ENCODE measurements at regions not wholly inside any gene's neighbourhood (a gene's known extent, or its start where the extent isn't known, plus 50 kb on each side); places are given as distances from the start of the nearest gene placed in this dataset.
"Not testable (repeated sequence)": the region's sequence is repeated elsewhere in the genome, so short reads cannot be mapped to it uniquely, and the experiment has no call there.

DNA sequence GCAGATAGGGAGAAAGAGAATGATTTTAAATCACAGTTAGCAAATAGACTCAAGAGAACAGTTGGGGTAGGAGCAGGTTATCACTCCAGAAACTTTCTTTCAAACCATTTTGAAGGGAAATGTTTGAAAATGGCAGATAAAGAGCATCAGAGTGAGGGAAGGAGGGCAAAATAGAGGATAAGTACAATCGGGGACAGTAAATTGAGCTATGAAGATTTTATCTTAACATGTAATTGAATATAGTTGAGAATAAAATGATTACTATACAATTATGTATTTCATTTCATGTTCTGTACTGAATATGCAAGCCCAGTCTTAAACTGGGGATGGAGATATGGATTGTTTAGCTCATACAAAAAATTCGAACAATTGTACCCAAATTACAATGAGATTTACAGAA, 54.0 kb downstream of the MAP10 start:
- no peak for DNase-seq

- no peak for DNase-seq
Observed at GRCh38 chr1:232861107-232861506, 55.9 kb downstream of the MAP10 start.

DNA sequence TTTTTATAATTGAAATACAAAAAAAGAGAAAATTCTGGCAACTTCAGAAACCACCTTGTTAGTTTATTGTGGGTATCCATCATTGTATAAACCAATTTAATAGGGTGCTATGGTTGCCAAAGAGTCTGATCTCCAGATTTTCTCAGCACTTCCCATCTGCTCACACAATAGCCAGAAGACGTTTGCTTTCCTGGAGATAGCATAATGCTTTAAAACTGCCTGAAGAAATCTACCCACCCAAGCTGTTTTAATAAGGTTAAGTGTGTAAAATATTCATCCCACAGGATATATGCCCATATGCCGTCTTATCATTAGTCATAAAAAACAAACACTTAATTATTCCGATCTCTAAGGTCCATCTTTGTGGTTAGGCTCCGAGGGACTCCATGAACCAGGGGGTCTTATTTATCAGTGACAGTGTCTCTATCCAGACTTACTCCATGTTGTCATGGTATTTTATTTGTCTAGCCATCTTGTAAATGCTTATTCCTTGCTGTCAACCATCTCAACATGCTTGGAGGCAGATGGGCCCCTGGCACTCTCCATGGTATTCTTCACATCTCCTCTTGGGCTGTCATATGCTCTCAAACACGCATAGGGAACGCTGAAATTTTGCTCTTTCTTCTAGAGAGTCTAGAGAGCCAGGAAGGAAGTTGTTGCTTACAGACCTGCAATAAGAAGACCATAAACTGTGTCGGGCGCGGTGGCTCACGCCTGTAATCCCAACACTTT, 58.5 kb downstream of the MAP10 start:
- DNase-seq = no peak

GRCh38 chr1:232865102-232865931, 60.1 kb downstream of the MAP10 start:
- no peak for DNase-seq

DNA sequence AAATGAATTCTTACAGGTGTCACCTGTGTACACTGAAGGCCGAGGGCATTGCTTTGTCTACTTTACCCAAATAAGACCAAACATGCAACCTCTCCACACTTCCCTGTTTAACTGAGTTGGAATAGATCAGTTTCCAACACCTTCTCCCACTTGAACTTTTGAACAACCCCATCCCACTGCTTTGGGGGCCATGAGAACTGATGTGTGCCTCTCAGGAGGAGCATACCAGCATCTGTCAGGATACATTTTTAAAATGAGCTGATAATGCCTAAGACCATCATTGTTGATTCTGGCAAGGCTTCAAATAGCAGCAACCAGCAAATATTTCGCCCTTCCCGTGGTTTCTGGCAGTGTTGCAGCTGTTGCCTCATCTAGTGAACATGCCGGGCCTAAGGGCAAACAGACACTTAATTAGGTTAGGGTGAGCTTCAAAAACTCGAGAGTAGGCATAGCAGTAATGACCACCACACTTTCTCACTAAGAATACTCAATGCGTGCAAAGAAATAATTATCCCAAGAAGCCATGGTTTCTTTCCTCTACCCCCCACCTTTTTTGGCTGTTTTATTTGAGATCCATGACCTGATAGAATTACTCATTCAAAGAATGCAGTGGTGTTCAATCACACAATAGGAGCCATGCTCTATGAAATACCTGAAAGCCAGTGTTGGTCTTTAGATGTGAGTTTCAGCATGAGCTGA, 63.7 kb downstream of the MAP10 start:
- DNase-seq = peak; percentile 98

DNA sequence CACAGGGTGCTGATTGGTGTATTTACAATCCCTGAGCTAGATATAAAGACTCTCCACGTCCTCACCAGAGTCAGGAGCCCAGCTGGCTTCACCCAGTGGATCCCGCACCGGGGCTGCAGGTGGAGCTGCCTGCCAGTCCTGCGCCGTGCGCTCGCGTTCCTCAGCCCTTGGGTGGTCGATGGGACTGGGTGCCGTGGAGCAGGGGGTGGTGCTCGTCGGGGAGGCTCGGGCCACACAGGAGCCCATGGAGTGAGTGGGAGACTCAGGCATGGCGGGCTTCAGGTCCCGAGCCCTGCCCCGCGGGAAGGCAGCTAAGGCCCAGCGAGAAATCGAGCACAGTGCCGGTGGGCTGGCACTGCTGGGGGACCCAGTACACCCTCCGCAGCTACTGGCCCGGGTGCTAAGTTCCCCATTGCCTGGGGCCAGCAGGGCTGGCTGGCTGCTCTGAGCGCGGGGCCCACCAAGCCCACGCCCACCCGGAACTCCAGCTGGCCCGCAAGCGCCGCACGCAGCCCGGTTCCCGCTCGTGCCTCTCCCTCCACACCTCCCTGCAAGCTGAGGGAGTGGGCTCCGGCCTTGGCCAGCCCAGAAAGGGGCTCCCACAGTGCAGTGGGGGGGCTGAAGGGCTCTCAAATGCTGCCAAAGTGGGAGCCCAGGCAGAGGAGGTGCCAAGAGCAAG, 66.2 kb downstream of the MAP10 start:
- not testable (repeated sequence) for DNase-seq

- no peak for DNase-seq
Observed at GRCh38 chr1:232872284-232872683, 67.1 kb downstream of the MAP10 start.

GRCh38 chr1:232872738-232873137, 67.5 kb downstream of the MAP10 start:
- DNase-seq = no peak

DNA sequence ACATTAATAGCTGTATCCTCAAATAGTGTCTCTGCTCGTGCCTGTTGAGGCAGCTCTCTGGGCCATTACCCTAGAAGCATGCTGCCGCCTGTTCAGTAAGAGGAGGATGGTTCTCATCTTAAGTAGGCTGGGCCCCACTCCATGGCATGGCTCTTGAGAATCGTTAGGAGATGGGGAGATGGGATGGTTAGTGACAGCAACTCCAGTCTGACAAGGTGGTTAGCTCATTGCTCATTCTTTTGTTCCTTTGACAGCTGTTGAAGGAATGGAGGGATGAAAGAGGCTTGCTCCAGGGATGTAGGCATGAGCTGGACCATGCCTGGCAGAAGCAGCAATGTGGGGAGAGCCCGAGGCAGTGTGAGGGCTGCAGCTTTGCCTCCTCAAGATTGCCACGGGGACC, 68.2 kb downstream of the MAP10 start:
- DNase-seq = no peak

GRCh38 chr1:232873931-232874330, 68.7 kb downstream of the MAP10 start:
- DNase-seq = peak; percentile 23

DNA sequence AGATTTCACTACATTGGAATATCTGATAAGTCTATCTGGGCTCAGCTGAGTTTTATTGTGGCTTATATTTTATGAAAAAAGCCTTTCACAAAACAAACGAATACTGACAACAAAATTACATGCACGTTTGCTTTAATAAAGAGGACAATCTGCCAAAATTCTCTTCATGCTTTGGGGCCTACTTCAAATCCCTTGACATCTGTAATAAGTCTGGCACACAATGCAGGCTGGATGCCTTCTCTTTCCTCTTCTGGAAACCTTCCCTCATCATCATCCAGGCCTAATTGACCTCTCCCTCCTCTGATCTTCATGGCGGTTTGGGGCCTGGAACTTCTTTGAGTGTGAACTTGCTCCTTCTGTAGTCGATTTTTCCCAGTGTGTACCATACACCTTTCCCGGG, 70.3 kb downstream of the MAP10 start:
- DNase-seq = no peak

DNA sequence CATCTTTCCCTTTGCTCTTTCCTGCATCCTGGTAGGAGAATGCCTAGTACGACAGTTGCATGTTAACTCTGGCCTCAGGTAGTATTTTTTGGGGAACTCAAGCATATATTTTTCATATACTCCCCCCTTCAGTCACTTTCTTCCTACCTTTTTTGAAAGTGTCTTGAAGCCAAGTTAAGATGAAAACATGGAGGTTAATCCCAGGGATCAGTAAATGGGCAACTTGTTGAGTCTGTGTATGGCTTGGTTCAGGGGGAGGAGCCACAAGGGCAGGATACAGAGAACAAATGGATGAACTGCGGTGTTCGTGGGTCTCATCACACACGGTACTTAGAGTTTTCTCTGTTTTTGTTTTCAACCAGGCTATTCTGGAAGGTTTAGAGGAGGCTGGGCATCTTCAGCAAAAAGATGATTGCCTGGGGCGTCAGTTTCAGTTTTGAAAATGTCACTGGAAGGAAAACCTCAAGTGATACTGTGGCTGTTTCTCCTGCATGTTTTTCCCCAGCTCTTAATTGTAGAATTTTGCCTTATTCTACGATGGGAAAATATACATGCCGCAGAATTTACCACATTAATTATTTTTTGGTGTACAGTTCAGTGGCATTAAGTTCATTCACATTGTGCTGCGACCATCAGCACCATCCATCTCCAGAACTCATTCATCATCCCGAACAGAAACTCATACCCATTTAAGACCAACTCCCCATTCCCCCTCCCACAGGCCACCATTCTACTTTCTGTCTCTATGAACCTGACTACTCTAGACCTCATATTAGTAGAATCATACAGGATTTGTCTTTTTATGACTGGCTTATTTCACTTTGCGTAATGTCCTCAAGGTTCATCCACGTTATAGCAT, 71.5 kb downstream of the MAP10 start:
- no peak for DNase-seq

GRCh38 chr1:232877365-232878028, 72.3 kb downstream of the MAP10 start:
- no peak for DNase-seq

DNA sequence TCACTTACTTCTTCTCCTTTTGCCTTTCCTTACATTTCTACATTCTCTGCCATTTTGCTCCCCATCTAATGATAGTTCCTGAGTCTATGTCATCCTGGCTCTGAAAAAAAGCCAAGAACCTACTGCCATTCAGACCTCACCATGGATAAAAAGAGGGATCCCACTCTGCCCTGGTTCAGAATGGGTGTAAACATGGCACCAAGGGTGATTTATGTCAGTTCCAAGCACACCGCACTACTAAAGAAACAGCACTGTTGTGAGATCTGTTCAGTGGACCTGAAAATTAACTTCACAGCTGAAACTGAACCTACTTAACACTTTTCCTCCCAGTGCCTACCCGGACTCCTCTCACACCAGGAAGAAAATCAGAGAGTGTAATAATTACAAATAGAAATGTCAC, 72.3 kb upstream of the NTPCR start:
- no peak for DNase-seq

DNA sequence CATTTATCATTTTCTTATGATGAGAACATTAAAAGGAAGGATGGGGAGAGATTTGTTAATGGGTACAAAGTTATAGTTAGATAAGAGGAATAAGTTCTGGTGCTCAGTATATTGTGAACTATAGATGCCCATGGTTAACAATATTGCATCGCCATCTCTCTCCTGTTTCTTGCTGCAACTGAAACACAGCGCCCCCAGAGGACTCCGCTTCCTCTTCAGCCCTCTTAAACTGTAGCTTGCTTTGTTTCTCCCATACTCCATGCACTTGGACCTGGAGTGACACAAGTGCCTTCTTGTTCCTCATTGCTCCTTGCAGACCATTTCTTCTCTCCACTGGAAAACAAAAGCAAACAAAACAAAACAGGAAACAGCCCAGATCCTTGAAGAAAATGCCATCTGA, 70.1 kb upstream of the NTPCR start:
- DNase-seq = peak; percentile 18

DNA sequence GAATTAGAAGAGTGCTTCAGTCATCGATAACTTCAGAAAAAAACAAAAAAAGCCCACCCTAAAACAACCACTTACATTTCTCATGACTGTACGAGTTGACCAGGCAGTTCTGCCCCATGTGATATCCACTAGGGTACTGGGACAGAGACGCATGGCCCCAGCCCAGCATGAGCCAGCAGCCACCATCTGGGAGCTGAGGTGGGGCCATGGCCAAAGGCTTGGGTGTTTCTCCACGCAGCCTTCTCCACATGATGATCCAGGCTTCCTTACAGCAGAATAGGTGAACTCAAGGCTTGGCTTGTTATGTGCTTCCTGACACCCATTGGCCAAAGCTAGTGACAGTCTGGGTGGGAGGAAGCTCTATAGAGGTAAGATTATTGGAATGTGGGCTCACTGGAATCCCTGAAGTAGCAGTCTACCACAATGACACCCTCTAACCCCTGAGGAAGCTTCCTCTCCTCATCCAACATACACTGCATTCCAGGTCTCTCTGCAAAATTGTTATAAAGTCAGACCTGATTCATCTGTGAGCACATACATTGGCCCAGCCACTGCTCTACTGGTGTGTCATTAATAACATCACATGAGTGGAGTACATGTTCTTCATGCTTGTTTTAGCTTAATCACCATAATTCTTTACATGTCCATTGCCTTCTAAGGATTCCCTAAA, 66.3 kb upstream of the NTPCR start:
- peak; percentile 79 for DNase-seq

- no peak for DNase-seq
Observed at GRCh38 chr1:232886271-232886670, 64.1 kb upstream of the NTPCR start.

DNA sequence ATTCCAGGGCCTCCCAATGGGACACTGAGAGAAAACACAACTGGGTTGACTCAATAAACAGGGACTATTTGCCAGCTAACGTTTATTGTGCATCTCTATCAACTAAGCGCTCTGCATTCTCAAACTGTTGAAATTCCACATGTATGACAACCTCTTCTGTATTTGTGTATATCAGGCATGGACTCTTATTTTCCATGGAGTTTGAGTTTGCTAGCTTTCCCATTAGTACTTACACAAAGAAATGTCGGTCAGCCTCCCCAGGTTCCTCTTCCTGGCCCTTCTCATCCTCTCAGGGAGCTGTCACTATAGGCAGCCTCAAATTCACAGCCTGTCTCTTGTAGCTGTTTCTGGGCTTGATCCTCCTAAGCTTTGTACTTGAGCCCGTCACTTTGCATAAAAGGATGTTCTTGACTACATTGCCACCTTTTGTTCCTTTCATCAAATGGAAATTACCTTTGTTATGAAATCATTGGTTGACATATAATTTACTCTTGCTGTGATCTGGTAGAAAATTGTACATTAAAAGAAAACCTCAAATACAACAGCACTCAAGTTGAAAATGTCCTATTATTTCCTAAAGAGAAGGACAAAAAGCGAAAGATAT, 60.0 kb upstream of the NTPCR start:
- DNase-seq = no peak

GRCh38 chr1:232891071-232891470, 59.3 kb upstream of the NTPCR start:
- peak; percentile 89 for DNase-seq

DNA sequence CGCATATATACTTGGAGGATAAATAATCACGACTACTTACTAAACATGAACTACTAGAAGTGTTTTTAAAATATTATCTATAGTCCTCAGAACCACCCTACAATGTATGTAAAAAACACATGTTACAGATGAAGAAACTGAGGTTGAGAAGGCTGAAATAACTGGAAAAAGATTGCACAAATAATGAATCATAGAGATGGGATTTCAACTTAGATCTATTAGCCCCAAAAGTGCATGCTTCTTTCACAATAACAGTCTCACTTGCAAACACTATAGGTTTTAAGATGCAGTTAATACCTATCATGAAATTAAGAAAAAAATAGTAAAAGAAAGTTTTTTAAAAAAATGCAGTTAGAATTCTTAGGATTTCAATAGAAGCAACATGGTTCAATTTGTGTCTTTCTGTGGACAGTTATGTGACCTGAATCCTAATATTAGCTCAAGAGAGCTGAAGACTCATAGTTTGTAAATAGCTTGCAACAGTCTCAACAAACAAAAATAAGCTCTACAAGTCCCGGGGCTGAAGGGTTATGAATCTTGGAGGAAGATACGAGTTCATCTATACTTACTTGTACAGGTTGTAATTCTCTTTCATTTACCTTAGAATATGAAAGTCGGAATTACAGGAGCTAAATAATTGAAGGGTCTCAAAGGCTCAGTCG, 58.6 kb upstream of the NTPCR start:
- DNase-seq = peak; percentile 32
